HL-60 (cell line): ENCODE measurements at regions not wholly inside any gene's neighbourhood (a gene's known extent, or its start where the extent isn't known, plus 50 kb on each side); places are given as distances from the start of the nearest gene placed in this dataset.

Experiments
- DNase-seq, 2 experiments: peaks; one replicate each; pipeline ENCODE4 v3.0.0-alpha.2; 2010 to 2020; ENCODE audit warnings: low read depth in 1 of 2, low spot score in 1 of 2
- H3K27ac ChIP-seq: fragments of 250-450 bp; sonication (Bioruptor Pico); replicated peaks from 2 replicates; pipeline ENCODE4 v1.5.1; 2020; ENCODE audit warnings: mild to moderate bottlenecking, moderate library complexity
- H3K27me3 ChIP-seq: fragments of 250-450 bp; sonication (Bioruptor Pico); 2 replicates; pipeline ENCODE4 v1.5.1; 2021; ENCODE audit warnings: mild to moderate bottlenecking, moderate library complexity; ENCODE audit not compliant: insufficient read depth, poor library complexity, severe bottlenecking
- H3K4me3 ChIP-seq: replicated peaks from 2 replicates; pipeline ENCODE4 v1.5.1; 2011; ENCODE audit warnings: mild to moderate bottlenecking, control low read depth, low read length; ENCODE audit not compliant: insufficient read depth
- POLR2AphosphoS5 ChIP-seq: IDR thresholded peaks from 2 replicates; pipeline ENCODE4 v1.6.1; 2012; ENCODE audit warnings: low read depth
- REST ChIP-seq: IDR thresholded peaks from 2 replicates; pipeline ENCODE4 v1.6.1; 2012; ENCODE audit warnings: low read depth; ENCODE audit not compliant: insufficient replicate concordance

DNA sequence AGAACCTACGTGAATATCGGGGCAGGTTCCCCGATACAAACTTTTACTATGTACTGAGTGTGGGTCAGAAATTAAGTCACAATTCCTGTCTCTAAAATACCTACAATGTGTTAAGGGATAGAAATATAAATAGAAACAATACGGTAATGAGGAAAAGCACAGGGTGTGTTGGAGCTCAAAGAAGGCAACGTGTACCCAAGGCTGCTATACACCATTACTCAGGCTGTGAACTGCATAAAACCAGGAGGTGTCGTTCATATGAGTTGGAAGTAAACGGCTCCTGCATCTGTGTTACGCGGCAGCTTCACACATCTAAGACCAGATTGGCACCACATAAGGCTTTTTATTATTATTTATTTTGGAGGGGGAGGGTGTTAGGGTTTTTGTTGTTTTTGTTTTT lies 50.1 kb upstream of the TRPM3 start:
- Histone ChIP-seq H3K27me3 (no peaks in the 10 kb centered on the region), H3K4me3 (no peak overlapping the region), H3K27ac (no peak overlapping the region)
- no peak for DNase-seq
- no peak for TF ChIP-seq POLR2AphosphoS5
- TF ChIP-seq REST, result no peak
